ENCODE measurements at regions not wholly inside any gene's neighbourhood (a gene's known extent, or its start where the extent isn't known, plus 50 kb on each side); places are given as distances from the start of the nearest gene placed in this dataset.
"Not testable (repeated sequence)": the region's sequence is repeated elsewhere in the genome, so short reads cannot be mapped to it uniquely, and the experiment has no call there.

DNA sequence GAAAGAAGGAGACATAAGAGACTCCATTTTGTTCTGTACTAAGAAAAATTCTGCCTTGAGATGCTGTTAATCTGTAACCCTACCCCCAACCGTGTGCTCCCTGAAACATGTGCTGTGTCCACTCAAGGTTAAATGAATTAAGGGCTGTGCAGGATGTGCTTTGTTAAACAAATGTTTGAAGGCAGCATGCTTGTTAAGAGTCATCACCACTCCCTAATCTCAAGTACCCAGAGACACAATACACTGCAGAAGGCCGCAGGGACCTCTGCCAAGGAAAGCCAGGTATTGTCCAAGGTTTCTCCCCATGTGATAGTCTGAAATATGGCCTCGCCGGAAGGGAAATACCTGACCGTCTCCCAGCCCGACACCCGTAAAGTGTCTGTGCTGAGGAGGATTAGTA, 152.4 kb upstream of the NOTCH2NLA start:
- TF ChIP-seq, protein P1, sequence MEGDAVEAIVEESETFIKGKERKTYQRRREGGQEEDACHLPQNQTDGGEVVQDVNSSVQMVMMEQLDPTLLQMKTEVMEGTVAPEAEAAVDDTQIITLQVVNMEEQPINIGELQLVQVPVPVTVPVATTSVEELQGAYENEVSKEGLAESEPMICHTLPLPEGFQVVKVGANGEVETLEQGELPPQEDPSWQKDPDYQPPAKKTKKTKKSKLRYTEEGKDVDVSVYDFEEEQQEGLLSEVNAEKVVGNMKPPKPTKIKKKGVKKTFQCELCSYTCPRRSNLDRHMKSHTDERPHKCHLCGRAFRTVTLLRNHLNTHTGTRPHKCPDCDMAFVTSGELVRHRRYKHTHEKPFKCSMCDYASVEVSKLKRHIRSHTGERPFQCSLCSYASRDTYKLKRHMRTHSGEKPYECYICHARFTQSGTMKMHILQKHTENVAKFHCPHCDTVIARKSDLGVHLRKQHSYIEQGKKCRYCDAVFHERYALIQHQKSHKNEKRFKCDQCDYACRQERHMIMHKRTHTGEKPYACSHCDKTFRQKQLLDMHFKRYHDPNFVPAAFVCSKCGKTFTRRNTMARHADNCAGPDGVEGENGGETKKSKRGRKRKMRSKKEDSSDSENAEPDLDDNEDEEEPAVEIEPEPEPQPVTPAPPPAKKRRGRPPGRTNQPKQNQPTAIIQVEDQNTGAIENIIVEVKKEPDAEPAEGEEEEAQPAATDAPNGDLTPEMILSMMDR (IDR thresholded peaks at IDR 0.05), result not testable (repeated sequence)
- not testable (repeated sequence) for TF ChIP-seq POLR2A (IDR thresholded peaks at IDR 0.05)

Measured in breast epithelium (tissue), 3 donors.